ENCODE measurements at regions not wholly inside any gene's neighbourhood (a gene's known extent, or its start where the extent isn't known, plus 50 kb on each side); places are given as distances from the start of the nearest gene placed in this dataset.

- TF ChIP-seq CTCF (IDR thresholded peaks at IDR 0.05) (no peak), EP300 (IDR thresholded peaks at IDR 0.05) (no peak)
Measured at GRCh38 chr2:103962670-103963069, 891.2 kb upstream of the POU3F3 start.
